ENCODE measurements at regions not wholly inside any gene's neighbourhood (a gene's known extent, or its start where the extent isn't known, plus 50 kb on each side); places are given as distances from the start of the nearest gene placed in this dataset.

DNA sequence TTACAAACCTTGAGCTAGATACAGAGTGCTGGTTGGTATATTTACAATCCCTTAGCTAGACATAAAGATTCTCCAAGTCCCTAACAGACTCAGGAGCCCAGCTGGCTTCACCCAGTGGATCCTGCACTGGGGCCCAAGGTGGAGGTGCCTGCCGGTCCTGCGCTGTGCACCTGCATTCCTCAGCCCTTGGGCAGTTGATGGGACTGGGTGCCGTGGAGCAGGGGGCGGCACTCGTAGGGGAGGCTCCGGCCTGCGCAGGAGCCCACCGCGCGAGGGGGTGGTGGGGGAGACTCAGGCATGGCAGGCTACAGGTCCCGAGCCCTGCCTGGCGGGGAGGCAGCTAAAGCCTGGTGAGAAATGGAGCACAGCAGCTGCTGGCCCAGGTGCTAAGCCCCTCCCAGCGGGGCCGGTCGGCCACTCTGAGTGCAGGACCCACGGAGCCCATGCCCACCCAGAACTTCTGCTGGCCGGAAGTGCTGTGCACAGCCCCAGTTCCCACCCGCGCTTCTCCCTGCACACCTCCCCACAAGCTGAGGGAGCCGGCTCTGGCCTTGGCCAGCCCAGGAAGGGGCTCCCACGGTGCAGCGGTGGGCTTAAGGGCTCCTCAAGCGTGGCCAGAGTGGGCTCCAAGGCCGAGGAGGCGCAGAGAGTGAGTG, 1464.7 kb downstream of the EFNA5 start:
- no peak for DNase-seq (ENCODE audit: low spot score)

DNA sequence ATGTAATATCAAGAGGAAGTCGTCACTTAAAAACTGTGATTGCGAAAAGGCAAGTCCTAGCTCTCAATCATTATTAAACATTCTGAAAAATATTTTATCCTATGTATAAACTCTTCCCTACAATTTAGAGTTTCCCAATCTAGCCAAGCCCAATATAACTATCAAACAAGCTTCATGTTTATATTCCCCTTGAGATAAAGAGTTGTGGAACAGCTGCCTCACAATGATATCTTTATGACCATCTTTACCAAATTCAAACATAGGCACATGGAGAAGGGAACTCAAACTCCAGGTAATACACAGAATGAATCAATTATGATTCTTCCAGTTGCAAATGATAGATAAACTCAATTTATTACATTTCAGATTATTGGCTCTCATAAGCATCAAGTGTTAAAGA, 1468.7 kb downstream of the EFNA5 start:
- DNase-seq (ENCODE audit: low spot score), result no peak

DNA sequence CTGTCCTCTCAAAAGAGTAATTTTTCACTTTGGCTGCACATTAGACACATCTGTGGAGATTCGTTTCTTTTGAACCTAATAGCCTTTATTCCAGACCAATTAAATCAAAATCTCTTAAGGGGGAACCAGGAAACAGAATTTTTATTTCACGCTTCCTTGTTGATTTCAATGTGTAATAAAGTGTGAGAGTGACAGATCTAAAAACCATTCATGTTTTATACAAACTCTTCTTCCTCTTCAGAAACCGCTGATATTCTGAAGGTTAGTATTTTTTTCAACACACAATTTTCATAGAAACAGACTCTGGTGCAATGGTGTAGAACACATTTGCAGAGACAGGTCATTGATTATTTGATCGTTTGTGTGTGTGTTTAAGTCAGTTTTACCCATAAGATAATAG, 1469.8 kb downstream of the EFNA5 start:
- DNase-seq (ENCODE audit: low spot score), result no peak

DNA sequence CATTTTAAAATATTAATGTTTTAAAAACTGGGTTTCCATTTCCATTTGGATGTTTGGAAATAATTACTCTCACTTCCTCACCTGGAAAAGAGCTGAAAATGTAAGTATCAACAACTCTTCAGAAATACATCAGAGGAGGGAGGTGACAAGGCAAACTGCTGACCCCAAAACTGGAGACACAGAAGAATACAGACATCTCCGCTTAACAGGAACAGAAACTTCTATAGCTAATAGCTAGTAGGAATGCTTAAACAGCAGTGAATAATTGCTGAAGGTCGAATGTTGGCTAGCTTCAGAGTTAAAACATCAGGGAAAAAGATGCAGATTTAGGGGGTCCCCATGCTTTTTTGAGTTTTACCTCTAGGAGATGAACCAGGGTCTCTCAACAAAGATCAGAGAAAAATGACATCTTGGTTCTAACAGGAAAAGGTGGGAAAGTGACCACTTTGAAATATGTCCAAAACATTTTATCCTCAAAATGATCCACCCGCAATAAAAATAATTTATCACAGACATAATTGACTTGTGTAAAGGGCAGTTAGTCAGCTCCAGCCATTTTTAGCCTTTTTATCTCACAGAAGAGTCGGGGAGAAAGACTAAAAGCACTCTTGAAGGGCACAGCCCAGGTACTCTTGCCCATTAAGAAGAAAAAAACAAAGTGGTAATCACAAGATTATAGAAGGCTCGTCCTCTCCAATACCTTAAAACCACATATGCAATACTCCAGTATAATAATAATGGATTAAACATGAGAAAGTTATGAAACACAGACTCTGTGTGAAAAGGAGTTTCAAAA, 1474.9 kb downstream of the EFNA5 start:
- no peak for DNase-seq (ENCODE audit: low spot score)

DNA sequence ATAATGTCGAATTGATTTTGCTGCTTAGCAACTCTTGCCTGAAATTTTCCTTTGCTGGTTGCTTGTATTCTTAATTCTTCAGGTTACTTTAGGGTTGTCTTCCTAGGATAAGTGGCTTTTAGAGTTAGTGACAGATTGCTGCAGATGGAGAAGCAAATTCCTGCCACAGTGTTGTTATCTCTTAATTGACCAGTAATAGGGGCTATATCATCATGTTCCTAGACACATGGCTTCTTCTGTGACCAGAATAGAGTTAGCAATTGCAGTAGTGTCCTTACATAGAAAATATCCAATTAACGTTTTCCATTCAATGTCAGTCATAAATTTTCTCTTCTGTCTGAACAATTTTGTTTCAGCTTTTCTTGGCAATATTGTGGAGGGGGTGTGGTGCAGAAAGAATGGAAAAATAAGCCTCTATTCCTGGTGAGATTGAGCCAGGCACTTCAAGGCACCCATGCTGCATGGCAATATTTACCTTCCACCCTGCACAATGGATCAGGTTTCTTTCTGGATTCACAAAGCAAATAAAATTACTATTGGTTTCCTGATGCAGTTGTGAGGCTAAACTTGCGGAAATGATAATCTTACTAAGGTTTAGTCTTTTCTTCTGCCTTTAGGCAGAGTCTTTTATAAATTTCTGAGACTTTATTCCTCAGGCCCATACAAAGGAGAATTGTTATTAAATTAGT, 1481.5 kb downstream of the EFNA5 start:
- no peak for DNase-seq (ENCODE audit: low spot score)

DNA sequence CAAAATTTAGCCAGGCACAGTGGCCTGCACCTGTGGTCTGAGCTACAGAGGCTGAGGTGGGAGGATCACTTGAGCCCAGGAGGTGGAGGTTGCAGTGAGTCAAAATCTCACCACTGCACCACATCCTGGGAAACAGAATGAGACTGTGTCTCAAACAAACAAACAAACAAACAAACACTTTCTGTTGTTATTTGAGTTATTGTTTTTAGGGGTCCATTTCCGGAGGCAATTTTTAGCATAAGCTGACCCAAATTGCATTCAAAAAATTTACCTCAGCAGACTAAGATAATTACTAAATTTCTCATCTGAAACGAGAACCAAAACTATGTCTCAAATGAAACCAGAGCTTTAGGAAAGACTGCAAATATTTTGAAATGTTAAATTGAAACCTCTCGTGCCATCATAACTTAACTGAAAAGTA, 1485.1 kb downstream of the EFNA5 start:
- no peak for DNase-seq (ENCODE audit: low spot score)

DNA sequence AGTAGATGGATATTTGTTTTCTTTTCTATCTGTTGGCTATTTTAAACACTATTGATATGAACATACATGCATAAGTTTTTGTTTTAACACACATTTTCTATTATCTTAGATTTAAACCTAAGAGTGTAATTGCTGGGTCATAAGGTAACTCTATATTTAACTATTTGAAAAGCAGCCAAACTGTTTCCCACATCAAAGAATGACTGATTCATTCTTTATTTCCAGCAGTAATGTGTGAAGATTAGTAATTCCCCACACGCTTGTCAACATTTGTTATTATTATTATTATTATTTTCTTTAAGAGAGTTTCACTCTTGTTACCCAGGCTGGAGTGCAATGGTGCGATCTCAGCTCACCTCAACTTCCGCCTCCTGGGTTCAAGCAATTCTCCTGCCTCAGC, 1495.8 kb downstream of the EFNA5 start:
- no peak for DNase-seq (ENCODE audit: low spot score)

DNA sequence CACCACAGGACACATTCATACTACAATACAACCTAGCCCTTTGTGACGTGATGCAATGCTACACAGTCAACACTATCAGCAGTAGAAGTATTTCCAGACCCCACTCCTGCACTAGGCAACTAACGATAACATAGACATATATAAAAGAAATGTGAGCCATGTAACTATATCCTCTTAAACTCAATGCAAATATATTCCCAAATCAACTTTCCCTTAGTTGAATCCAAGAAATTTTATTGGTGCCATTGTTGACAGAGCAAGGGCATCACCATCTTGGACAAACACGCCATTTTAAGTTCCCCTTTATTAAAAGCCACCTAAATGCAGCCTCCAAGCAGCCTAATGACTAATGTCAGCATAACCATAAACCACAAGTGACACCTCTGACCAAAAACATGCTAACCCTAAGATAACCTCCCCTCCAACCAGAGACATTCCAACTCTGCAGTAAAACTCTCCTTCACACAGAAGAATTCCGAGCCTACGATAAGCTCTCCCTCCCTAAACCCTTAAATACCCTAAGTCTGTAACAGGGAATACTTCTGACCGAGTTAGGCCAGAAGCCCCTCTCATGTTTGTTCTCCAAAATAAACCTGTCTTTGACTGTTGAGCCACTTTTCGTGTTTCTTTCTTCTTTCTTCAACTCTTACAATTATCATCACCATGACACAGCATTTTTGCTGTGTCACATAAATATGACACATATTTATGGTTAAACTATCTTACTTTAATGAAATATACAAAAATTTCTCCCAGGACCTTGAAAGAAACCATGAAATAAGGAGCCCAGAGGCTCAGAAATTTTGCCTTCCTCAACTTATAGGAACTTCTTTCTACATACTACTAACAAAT, 1497.8 kb downstream of the EFNA5 start:
- DNase-seq (ENCODE audit: low spot score), result no peak

DNA sequence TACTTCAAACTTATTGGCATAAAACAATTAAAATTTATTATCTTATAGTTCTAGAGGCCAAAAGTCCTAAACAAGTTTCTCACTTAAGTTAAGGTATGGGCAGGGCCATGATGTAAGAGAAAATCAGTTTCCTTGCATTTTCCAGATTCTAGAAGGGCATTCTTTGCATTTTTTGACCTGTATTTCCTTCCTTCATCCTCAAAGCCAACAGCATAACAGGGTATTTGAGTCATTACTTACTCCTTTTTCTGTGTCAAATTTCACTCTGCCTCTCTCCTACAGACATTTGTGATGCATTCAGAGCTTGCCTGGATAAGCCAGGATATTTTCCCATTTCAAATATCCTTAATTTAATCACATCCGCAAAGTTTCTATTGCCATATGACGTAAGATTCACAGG, 1499.0 kb downstream of the EFNA5 start:
- DNase-seq (ENCODE audit: low spot score), result no peak

DNA sequence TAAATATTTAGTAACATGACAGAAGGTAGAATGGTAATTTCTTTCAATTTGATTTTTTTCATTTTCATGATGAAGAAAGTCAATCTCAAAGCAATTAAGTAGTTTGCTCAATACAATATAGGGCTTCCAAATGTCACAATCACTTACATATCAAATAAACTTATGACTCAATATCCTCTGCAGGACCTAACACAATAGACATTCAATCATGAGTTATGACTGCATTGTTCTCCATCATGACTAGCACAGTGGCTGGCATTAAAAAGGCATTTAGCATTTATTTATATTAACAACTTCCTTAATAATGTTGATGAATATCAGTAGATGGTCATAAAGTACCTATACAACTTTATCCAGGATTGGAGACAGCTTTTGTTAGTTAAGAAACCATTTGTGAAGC, 1499.6 kb downstream of the EFNA5 start:
- DNase-seq (ENCODE audit: low spot score), result no peak

DNA sequence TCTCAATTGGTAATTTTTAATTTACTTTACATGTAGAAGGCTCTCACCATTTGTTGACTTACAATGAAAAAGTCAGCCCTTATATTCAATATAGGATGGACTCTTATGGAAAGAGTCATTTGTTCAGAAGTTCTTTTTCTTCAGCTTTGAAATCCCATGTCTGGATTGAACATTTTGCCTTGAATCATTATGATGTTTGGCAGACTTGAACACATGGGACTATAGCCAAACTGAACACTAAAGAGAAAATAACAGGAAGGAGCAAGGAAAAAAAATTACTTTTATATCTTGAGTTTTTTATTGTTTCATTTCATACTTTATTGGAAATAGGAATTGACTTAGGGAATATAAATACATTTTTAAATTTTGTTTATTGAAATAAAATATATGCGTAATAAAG, 1503.0 kb downstream of the EFNA5 start:
- DNase-seq (ENCODE audit: low spot score), result no peak

DNA sequence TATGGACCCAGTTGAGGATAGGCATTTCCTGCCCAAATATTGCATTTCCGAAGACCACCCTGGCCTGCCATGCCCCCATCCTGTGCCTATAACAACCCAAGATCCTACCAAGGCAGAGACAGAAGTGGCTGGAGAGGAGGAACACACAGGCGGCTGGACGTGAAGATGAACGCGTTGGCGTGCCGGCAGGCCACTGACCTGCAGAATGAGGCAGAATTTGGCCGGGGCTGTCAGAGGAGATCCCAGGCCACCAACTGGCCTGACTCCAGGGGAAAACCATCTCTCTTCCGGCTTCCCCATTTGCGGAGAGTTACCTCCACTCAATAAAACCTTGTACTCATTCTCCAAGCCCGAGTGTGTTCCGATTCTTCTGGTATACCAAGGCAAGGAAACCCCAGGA, 1507.5 kb downstream of the EFNA5 start:
- DNase-seq (ENCODE audit: low spot score), result no peak

DNA sequence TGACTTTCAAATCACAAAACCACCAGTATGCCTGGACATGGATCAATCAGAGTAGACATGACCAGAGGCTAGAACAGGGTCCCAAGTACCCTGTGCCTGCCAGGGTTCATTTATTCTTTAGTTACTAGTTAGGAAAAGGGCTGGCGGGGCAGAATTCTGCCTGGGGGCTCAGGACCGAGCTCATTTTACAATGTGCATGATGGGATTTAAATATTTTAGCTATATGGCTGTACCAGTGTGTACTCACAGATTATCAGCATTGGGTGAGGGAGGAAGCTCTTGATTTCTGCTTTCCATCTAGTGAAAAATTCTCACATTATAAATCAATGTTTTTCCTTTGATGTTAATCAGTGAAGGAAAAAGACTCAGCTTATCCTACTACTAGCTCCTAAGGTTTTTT, 1511.1 kb downstream of the EFNA5 start:
- no peak for DNase-seq (ENCODE audit: low spot score)

DNA sequence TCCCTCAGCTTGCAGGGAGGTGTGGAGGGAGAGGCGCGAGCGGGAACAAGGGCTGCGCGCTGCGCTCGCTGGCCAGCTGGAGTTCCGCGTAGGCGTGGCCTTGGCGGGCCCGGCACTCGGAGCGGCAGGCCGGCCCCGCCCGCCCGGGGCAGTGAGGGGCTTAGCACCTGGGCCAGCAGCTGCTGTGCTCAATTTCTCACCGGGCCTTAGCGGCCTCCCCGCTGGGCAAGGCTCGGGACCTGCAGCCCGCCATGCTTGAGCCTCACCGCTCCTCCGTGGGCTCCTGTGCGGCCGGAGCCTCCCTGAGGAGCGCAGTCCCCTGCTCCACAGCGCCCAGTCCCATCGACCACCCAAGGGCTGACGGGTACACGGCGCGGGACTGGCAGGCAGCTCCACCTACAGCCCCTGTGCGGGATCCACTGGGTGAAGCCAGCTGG, 1516.4 kb downstream of the EFNA5 start:
- DNase-seq (ENCODE audit: low spot score), result no peak

DNA sequence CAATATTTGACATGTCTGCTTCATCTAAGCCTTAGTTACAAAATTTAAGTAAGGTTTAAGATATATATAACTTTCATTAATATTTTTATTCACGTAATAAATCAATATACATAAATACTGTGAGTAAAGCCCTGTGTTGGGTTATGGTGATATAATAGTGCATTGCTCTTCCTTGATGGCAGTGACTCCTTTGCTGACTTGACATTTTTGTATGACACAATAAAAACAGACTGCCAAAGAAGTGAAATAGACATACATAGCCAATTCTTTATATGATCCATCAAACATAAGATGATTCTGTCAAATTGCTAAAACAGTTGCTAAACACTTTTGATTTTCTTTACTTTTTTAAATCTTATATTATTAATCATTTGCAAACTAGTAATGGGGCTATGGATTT, 1518.2 kb downstream of the EFNA5 start:
- DNase-seq (ENCODE audit: low spot score), result no peak

DNA sequence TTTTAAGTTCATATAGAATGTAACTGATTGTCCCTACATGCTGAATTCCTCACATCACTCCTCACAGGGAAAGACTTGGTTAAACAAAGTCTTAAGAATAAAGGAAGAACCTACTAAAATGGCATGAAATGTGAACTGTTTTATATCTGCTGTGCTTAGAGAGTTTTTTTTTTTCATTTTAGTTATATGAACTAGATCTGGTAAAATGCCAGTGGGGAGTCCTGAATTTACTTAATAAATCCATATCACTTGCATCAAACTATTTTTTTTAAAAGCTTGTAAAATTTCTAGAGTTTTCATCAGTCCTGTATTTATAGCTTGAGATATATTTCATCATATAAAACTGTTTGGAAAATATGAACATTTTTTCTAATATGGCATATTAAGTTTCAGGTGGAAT, 1528.6 kb downstream of the EFNA5 start:
- no peak for DNase-seq (ENCODE audit: low spot score)

DNA sequence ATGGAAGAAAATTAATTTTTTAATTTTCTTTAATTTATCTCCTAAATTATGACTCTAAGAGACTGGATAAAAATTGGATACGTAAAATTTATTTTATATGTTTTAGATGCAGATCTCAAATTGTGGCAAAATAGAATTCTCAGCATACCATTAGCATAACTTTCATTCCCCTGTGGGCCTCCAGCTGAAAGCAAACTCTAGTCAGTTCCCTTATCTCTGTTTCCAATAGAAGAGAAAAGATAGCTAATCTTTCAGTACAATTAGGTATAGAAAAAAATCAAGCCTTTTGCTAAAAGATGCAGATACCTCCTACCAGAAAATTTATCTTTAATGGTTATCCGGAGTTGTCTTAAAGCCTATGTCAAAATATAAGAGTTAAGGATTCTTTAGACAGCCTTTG, 1530.6 kb downstream of the EFNA5 start:
- DNase-seq (ENCODE audit: low spot score), result peak; percentile 9

DNA sequence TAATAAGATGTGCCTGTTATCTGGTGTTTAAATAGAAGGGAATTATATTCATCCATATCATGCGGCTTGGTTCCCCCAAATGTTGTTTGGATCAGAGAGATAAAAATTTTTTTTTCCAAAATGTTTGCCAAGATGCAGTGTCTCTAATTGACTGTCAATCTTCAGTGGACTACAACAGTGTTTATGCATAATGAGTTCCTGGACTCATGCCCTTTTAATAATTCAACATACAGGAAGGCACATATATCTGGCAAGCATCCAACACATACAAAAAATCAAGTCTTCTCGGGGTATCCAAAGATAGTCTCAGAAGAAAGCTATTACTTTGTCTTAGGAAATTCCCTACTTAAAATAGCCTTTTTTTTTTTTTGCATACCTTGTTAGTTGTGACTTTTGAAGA, 1534.7 kb downstream of the EFNA5 start:
- no peak for DNase-seq (ENCODE audit: low spot score)

DNA sequence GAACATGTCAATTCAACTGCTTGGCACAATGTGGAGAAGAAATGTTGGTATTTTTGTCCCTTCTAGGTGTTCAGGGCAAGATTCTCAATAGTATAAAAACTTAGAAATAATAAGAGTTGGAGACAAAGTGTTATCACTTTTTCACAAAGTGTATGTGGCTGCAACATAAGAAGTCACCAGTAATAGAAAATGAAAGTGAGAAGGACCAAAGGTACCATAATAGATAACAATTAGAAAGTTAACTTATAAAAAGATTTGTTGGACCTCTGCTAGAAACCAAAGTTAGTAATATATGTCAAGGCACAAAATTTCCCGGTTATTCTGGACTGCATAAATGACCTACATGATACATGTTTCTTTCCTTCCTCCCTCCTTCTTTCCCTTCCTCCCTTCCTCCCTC, 1535.3 kb downstream of the EFNA5 start:
- DNase-seq (ENCODE audit: low spot score), result no peak

DNA sequence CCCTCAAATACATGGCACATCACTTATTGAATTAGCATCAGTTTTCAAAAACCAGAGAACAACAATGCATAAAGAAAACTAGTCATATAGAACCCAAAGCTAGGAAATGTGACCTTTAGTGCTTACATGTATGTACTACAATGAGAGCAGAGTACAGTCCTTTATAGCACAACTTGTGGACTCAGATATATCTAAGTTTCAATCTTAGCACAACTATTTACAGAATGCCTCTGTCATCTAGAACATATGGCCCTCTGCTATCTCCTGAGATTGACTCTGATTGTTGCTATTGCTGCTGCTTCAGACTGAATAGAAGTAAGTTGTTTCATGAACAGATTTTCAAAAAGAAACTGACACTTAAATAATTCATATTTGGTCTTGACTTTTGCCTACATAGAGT, 1536.2 kb downstream of the EFNA5 start:
- no peak for DNase-seq (ENCODE audit: low spot score)

DNA sequence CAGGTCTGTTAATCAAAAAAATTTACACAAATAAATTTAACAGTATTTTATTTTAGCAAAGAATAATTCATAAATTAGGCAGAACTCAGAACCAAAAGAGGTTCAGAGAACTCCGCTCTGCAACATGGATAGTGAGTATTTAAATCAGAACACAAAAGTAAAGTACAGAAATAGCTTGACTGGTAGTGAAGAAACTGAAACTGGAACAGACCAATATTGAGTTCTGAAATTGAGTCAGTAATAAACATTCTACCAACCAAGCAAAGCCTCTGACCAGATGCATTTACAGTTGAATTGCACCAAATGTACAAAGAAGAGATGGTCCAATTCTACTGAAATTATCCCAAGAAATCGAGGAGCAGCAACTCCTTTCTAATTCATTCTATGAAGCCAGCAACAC, 1542.8 kb downstream of the EFNA5 start:
- no peak for DNase-seq (ENCODE audit: low spot score)

DNA sequence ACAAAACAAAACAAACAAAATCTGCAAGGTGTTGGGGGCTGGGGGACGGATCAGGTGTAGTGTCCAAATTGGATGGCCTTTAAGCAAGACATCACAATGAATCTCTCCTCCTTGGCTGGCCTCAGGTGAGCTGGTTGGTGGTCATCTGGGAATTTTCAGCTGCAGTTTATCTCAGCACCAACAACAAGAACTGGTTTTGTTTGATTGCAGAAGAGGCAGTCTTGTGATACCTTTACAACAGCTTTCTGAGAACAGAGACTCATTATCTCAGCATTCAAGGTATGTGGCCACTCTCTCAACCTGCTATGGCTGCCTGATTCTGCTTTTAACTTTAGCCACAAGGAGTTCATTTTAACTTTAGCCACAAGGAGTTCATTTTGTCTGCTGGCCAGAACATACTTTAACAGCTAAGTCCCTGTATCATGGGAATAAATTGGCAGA, 1543.4 kb downstream of the EFNA5 start:
- no peak for DNase-seq (ENCODE audit: low spot score)

All from hepatic stellate cell (primary cell).